ENCODE measurements at regions not wholly inside any gene's neighbourhood (a gene's known extent, or its start where the extent isn't known, plus 50 kb on each side); places are given as distances from the start of the nearest gene placed in this dataset.

DNA sequence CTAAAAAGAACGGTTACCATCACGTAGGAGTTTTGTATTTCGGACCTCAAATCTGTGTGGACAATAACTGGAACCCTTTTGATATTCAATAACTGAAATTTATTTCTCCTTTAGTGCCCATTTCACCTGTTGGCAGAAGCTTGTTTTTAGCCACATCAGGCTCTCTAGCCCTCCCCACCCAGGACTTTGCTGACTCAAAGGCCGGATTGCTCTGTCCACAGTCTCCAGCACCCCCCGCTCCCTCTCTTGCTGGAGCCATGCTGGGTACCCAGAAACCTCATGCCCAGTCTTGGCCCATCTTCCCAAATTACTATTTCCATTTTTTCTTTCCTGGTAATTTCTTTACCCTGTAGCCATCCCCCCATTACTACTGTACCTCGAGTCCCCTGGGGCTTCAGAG lies 55.8 kb upstream of the DUSP22 start:
- TF ChIP-seq, protein P1, sequence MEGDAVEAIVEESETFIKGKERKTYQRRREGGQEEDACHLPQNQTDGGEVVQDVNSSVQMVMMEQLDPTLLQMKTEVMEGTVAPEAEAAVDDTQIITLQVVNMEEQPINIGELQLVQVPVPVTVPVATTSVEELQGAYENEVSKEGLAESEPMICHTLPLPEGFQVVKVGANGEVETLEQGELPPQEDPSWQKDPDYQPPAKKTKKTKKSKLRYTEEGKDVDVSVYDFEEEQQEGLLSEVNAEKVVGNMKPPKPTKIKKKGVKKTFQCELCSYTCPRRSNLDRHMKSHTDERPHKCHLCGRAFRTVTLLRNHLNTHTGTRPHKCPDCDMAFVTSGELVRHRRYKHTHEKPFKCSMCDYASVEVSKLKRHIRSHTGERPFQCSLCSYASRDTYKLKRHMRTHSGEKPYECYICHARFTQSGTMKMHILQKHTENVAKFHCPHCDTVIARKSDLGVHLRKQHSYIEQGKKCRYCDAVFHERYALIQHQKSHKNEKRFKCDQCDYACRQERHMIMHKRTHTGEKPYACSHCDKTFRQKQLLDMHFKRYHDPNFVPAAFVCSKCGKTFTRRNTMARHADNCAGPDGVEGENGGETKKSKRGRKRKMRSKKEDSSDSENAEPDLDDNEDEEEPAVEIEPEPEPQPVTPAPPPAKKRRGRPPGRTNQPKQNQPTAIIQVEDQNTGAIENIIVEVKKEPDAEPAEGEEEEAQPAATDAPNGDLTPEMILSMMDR (conservative IDR thresholded peaks at IDR 0.05; ENCODE audit: low read depth, low read length) = no peak
- TF ChIP-seq EZH2phosphoT487 (IDR thresholded peaks at IDR 0.05; ENCODE audit: borderline replicate concordance, low read length) = no peak
